Mammary epithelial cell (primary cell): ENCODE measurements at regions not wholly inside any gene's neighbourhood (a gene's known extent, or its start where the extent isn't known, plus 50 kb on each side); places are given as distances from the start of the nearest gene placed in this dataset.

Experiments
- CTCF ChIP-seq, 2 donors: IDR thresholded peaks in 1 of 2; conservative IDR thresholded peaks in 1 of 2; 2 replicates each; pipeline ENCODE4 v1.5.1; 2011 to 2012; ENCODE audit warnings: inconsistent platforms in 2 of 2, low read length in 2 of 2, mild to moderate bottlenecking in 2 of 2, control low read depth in 1 of 2, low read depth in 1 of 2; ENCODE audit not compliant: insufficient read depth in 1 of 2; ENCODE audit errors: extremely low read depth in 1 of 2
- EZH2 ChIP-seq: IDR thresholded peaks from 2 replicates; pipeline ENCODE4 v1.6.1; 2012; ENCODE audit warnings: low read length, inconsistent platforms, borderline replicate concordance

- no peak for TF ChIP-seq CTCF (conservative IDR thresholded peaks at IDR 0.05 in 1 of 2, IDR thresholded peaks at IDR 0.05 in 1 of 2; ENCODE audit: extremely low read depth in 1 of 2, insufficient read depth in 1 of 2, low read depth in 1 of 2, low read length in 2 of 2)
- no peak for TF ChIP-seq EZH2
These were observed 525.0 kb upstream of the TCF4 start for GRCh38 chr18:56112984-56113383.
